Spleen (tissue), 7 donors: ENCODE measurements at regions not wholly inside any gene's neighbourhood (a gene's known extent, or its start where the extent isn't known, plus 50 kb on each side); places are given as distances from the start of the nearest gene placed in this dataset.

ENCODE experiments used
- POLR2A ChIP-seq, 3 donors: fragments of 450-650 bp; IDR thresholded peaks; one replicate each; pipeline ENCODE4 v1.5.1; 2017; ENCODE audit warnings: antibody characterized with exemption in 3 of 3, mild to moderate bottlenecking in 1 of 3
- POLR2AphosphoS5 ChIP-seq, 3 donors: sonication (generic); formaldehyde crosslinking; IDR thresholded peaks; one replicate each; pipeline ENCODE4 v1.5.1; 2017; ENCODE audit warnings: antibody characterized with exemption in 3 of 3
- TF ChIP-seq, protein P1 (sequence below), 11 experiments: fragments of 200-600 bp in 7 of 11; fragments of 450-650 bp in 4 of 11; sonication (generic) in 4 of 11; IDR thresholded peaks in 8 of 11; conservative IDR thresholded peaks in 3 of 11; 1 replicate in 7 of 11; 2 replicates in 4 of 11; pipeline versions ENCODE4 v1.4.0 to v1.8.0; 2016 to 2021; ENCODE audit warnings: antibody characterized with exemption in 11 of 11, inconsistent platforms in 4 of 11, mild to moderate bottlenecking in 1 of 11
- donor health status: DM: no; HTN: no; CAD: no; lungs with moderate emphysema.
- donor health status: DM: no; HTN: no; CAD: no.
- donor health status: DM: no; HTN: no; CAD: no.

DNA sequence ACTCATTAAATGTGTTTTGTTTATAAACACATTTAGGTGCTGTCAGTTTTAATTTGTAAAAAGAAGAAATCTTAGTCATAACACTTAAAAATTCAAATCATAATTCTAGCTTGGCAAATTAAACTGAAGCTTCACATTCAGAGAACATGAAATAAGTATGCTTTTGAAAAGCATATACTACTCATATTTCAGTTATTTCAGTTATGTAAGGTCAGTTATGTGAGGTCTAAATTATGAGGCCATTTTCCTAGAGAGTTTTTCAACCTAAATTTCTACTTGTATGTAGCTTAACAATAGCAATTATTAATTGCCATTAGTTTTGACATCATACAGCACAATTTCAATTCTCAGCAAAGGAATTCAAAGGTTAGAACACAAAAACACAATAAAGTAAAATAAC is 465.0 kb downstream of the PLOD2 start:
- TF ChIP-seq, protein P1, sequence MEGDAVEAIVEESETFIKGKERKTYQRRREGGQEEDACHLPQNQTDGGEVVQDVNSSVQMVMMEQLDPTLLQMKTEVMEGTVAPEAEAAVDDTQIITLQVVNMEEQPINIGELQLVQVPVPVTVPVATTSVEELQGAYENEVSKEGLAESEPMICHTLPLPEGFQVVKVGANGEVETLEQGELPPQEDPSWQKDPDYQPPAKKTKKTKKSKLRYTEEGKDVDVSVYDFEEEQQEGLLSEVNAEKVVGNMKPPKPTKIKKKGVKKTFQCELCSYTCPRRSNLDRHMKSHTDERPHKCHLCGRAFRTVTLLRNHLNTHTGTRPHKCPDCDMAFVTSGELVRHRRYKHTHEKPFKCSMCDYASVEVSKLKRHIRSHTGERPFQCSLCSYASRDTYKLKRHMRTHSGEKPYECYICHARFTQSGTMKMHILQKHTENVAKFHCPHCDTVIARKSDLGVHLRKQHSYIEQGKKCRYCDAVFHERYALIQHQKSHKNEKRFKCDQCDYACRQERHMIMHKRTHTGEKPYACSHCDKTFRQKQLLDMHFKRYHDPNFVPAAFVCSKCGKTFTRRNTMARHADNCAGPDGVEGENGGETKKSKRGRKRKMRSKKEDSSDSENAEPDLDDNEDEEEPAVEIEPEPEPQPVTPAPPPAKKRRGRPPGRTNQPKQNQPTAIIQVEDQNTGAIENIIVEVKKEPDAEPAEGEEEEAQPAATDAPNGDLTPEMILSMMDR (IDR thresholded peaks at IDR 0.05 in 8 of 11, conservative IDR thresholded peaks at IDR 0.05 in 3 of 11), result no peak
- TF ChIP-seq POLR2A (IDR thresholded peaks at IDR 0.05), result no peak
- no peak for TF ChIP-seq POLR2AphosphoS5 (IDR thresholded peaks at IDR 0.05)
